Hematopoietic multipotent progenitor cell (in vitro differentiated cells): ENCODE measurements at regions not wholly inside any gene's neighbourhood (a gene's known extent, or its start where the extent isn't known, plus 50 kb on each side); places are given as distances from the start of the nearest gene placed in this dataset.

ENCODE experiments used
- DNase-seq, 3 donors: peaks; one replicate each; pipeline ENCODE4 v3.0.0-alpha.2; 2011 to 2015; ENCODE audit warnings: low read depth in 2 of 3, low spot score in 2 of 3

DNA sequence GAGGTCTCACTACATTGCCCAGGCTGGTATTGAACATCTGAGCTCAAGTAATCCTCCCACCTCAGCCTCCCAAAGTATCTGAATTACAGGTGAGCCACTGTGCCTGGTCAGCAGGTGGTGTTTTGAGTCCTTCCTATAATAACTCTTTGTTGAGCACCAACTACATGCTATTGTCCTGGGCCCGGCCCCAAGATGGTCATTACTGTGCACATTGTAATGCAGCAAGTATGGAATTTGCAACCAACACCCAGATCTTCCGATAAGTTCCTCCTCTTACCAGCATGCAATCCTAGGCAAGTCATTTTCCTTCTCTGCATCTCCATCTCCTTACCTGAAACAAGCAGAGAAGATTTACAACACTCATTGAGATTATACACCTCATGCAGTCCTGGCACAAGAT is 510.3 kb upstream of the KLF4 start:
- DNase-seq, result no peak

DNA sequence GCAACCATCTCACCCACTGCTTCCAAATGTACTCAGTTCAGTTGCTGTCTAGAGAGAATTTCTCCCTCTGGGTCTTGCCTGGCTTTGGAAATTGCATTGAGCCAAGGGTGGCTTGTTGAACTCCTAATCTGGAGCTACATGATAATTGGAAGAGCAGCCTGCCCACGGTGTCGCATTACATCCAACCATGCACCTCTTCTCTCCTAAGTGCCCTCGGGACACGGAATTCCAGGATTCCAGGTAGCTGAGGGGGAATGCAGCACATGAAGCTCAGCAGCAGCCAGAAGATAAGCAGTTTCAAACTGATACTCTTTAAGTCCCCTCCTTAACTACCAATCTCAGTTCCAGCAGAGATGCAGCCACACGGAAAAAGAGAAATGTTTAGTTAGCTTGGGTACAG is 509.4 kb upstream of the KLF4 start:
- no peak for DNase-seq

DNA sequence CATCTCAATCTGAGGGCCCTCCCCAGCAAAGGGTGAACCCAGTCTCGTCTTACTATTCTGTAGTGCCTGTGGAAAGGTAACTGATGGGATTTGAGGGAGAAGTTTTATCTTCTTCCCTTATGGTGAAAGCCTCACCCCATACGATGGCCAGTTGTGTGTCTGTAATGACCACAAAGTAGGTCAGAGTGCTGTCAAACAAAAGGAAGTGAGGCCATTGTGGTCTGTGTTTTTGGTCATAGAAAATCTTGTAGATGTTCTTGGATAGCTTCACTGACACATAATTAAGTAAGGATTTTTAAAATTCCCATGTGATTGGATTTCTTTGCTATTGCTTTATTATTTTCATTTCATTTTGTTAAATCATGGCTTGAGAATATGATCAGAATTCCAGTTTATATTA is 505.1 kb upstream of the KLF4 start:
- DNase-seq, result no peak

DNA sequence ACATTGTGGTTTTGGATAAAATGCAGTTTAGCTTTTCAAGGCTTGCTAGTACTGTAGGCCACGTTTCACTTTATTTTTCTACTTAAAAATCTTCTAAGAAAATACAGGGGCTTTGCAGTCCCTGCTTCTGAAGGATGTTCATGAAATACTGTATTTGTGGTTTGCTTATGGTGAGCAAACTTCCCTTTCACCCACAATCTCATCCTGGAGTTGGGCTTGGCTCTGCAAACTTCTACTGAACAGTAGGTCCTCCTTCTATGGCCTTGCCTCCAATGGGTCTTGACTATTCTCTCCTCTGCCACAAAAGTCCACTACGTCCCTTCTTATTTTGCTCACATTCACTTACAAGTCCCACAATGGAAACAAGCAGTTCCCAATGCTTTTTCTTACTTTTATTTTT is 502.7 kb upstream of the KLF4 start:
- peak in 1 of 3 donors; percentile 20 for DNase-seq

DNA sequence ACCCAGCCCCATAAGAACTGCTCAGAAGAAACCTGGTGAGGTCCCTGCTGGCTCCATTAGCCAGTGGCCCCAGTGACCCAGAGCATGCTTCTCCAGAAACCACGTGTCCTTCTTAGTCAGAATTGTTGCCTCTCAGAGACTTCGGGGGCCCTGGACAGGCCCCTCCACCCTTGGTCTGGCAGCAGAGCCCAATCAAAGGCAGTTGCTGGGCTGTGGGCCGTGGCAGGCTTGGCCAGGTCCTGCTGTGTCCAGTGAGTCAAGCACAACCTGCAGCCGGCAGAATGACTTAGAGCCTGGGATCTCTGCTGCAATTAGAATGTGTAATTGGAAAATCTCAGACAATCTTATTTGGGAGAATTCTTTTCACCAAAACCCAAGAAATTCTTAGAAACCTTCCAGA is 502.0 kb upstream of the KLF4 start:
- DNase-seq, result no peak

DNA sequence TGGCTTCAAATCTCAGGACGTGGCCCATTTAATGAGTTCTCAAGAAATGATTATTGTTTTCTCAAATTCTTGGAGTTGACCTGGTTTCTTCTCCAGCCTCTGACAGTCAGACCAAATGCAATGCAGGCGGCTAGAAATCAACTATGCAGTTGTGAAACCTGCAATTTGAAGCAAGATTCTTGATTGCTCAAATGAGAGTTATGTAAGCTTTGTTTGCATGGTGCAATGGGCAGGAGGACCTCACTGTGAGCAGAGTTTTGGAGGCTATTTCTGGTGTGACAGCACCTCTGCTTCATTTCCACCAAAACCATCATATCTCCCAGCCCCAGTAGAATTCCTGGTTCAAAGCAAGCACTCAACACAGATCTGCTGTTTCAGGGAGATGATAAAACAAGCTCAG is 500.0 kb upstream of the KLF4 start:
- DNase-seq, result no peak

DNA sequence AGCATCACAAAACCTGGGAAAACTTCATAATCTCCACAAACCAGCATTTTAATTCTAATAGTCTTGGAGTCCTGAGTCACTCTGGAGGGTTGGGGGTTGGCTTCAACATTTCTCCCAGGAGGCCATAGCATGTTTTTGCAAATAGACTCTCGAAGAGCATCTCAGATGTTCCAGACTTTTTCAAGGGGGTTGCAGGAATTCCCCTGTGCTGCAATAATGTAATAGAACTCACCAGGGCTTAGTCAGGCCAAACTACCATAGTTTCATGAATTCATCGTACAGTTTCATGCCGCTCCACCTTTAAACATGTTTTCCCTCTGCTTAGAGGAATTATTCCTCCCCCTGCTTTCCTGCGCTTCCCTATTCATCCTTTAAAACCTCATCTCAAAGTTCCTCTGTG is 499.5 kb upstream of the KLF4 start:
- DNase-seq, result no peak

DNA sequence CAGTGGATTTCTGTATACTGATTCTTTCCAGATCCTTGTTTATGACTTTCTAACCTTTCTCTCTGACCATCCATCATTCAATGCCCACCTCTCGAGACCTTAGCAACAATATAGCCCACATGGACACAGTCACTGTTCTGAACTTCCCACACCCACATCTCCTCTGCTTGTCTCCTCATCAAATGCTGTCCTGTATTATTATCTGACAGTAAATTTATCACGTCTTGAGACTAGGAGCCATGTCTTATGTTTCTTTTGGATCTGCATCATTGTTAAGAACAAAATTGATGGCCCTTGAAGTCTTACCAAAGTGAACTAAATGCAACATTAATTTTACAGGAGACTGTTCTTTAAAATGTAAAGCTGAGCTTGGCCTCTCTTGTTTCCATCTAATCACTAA is 495.4 kb upstream of the KLF4 start:
- DNase-seq, result no peak

DNA sequence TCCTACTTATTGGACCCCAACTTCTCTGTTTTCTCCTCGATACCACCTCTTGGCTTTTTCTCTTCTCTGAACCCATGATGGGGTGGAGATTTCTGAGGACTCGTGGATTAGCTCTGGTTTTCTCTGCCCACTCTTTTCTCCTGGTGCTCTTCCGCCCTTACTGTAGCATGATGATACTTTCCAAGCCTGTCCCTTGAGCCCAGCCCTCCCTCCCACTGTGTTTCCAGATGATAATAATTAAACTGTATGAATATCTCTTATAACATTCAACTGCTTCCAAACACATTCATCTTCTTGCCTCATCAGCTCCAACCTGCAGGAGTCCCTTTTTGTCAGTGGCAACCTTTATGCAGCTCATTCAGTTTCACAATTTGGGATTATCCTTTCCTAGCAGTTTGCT is 494.2 kb upstream of the KLF4 start:
- DNase-seq, result no peak

DNA sequence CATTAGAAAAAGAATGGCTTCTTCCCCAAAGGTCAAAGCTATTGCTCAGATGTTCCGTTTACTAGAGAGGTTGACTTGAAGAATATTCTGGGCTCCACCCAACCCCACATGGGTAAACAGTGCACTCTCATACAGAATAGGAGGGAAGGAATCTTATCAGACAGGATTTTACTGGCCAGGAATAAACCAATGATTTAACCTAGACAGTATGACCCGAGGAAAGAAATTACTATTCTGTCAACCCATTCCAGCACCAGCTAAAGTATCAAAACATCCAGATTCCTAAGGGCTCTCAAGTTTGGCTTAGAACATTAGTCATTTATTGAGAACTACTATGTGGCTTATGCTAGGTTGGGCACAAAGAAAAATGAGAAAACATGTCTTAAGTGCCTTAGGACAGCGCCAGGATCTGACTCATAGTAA is 493.6 kb upstream of the KLF4 start:
- DNase-seq, result no peak

DNA sequence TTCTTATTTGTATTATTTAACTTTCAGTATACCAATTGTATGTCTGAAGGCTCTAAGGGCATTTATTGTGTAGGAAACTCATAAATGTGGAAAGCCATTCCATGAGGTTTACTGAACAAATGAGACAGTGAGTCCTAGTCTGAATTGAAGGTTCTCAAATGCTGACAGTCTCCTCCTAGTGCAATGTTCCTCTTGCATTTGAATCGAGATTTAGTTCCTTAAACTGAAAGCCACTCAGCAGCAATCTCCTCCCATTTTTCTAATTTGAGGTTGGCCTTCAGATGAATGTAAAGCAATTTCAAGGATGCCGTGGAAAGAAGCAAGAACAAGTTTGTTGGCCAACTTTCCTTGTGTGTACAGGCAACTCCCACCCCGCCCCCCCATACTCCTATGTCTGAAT is 493.2 kb upstream of the KLF4 start:
- DNase-seq, result peak in 1 of 3 donors; percentile 20

DNA sequence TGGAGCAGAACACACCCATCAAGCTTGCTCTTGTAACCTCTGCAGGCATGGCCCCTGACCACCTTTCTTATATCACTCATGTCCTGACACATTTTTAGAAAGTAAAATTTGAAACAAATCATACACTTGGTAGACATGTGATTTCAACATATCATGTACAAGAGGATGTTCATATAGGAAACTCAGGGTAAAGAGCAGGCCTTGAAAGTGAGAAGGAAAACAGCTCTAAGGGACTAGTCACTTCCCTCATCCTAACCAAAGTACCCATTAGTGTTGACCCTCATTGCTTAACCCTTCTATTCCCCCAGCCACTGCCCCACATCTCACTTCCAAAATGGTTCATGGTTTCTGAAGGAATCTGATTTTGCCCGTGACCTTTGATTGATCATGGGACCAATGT is 492.4 kb upstream of the KLF4 start:
- no peak for DNase-seq

DNA sequence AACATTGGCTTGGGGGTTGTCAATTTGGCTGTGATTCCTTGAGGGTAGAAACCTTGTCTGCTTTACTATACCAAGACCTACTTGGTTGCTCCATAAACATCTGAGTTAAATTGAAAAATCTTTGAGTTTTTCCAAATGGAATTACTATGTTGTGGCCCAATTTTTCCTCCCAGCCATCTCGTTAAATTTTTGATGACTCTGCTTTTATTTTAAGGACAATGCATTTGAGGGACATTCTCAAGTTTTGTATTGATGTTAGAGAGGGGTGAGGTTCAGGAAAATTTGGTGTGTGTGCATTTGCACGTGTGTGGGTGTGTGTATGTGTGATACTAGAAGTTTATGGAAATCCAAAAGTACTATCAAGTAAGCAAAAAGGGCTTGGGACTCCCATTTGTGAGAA is 491.4 kb upstream of the KLF4 start:
- no peak for DNase-seq

DNA sequence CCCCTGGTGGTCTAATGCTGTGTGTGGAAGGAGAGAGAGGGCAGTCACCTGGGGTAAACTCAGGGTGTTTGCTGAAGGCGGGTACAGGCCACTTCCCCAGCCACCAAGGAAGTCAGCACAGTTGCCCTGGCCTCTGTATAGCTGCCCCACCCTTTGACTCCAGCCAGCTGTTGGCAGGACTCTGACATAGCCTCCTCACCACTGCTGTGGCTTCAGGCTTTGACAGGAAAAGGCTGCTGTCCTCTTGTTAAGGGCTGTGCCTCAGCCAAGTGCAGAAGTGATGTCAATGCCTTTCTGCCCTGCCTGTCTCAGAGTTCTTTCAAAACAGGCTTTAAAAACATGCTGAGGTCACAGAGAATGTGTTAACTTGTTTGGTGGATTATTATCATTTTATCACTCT is 487.2 kb upstream of the KLF4 start:
- peak in 1 of 3 donors; percentile 0 for DNase-seq

DNA sequence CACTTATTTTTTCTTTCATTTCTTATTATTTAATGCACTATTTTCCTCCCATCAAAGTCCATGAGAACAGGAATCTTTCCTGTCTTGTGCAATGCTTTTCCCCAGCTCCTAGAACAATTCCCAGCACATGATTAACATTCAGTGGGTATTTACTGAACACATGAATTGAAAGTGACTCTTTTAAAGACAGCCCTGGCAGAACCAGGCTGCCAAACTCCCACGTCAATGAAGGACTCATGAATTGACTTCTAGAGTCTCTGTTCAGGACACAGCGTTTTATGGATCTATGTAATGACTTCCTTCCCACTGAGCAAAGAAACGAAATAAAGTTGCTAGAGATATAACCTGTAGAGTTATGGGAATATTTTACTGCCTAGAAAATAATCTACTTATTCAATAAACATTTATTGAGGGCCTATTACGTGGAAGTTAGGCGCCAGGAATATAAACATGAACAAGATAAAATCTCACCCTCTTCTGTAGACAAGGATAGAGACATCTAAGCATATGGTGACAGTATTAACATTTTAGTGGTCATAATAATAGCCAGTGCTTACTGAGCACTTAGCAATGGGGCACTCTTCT is 485.9 kb upstream of the KLF4 start:
- no peak for DNase-seq

DNA sequence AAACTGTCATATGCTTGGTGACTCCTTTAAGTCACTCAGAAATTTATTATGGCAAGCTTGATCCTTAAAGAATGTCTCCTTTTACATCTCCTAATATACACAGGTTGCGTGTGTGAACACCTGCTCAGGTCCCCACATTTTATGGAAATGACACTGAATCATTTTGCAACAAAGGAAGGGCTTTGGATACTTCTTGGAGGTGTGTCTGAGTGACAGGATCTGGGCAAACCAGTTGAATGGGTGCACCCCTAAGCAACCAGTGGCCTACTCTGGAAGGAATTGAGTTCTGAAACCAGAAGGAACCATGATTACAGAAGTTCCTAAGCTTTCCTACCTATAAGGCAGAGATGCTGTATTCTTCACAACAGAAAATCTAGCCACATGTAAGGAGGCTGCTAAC is 483.9 kb upstream of the KLF4 start:
- DNase-seq, result no peak

DNA sequence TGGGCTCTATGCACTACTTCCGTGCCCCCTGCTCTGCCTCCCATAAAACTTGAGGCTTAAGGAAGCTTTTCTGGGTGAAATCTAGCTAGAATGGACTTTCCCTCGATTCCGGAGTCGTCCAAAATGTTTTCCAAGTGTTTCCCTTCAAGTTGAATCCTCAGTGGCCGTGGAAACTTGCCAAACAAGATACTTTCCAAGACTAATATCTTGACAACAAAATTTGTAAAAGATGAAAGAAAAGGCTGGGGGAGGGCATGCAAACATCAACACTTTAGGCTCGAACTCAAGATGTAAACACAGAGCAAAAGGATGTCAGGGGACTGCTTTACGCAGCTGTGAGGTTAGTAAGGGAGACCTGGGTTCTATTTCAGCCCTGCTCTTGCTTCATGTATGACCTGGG is 482.8 kb upstream of the KLF4 start:
- no peak for DNase-seq

DNA sequence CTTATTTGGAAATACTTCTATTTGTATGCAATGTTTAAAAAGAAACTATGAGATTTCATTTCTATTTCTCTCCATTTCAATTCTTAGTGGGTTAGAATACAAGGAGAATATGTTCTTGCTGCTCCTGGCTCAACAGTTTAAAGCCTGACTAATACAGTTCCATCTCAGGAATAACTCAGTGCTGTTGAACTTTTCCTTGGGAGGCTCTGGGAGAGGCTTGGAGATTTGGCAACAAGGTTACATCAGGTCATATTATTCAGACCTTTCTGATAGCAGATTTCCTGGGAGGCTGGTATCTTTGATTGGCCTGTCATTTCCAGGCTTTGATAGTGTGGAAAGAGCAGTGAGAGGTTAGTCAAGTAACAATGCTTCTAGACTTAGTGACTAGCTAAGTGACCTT is 481.7 kb upstream of the KLF4 start:
- DNase-seq, result no peak

DNA sequence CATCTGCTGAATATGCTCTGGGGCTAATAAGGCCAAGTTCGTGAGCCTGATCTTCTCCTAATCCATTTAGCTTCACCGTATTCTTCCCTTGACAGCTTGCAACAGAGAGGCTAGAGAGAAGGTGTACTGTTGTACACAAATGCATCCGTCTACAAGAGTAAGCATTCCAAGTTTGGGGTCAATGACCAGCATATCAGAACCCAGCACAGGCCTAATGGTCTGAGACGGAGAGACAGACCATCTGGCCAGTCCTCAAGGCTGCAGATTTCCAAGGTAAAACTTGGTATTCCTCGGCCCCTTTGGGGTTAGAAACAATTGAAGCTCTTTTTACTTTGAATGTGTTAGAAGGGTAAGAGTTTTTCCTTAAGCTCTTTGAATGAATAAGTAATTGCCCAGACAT is 481.2 kb upstream of the KLF4 start:
- no peak for DNase-seq

DNA sequence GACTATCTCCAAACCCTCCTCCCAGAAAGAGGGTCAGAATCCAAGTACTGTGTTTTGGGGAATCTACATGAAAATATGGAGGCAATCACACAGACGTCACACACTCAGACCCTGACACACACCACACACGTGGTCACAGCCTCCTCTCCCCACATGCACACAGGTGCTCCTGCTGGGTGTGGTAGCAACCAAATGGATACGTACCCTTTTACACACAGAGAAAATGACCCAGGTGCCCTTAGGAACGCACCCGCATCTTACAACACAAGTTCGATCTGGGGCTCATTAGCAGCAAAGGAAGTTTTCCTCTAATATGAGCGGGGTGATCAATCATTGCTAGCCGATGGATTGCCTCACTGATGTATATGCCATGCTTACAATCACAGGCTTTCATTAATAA is 480.2 kb upstream of the KLF4 start:
- no peak for DNase-seq

DNA sequence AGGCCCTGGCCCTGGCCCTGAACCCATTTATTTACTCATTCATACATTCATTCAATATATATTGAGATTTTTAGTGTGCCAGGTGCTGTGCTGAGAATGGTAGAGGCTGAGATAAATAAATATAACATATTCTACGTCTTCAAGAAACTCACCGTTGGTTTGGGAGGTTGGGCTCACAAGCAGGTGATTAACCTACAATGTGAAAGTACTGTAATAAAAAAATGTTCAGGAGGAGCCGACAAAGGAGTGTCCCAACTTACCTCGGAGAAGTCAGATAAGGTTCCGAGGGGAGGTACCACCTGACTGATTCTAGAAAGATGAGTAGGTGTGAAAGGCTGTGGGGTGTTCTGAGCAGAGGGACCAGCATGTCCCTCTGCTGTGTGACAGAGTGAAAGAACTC is 479.6 kb upstream of the KLF4 start:
- DNase-seq, result no peak

DNA sequence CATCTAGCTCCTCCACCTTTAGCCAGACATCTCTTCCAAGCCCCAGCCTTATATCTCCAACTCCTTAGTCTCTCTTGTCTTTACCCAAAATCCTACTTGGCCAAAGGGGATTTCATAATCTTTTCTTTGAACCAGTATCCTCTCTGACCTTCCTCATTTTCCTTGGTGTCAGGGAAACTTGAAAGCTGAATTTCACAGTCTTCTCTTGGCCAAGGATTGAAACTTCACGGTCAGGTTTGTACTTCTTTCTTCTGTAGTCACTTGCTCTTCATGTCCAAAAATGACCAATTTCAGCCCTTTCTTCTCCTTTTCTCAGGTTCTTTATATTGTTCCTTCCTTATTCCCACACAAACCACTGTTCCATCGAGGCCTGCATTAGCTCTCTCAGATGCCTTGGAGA is 473.7 kb upstream of the KLF4 start:
- no peak for DNase-seq

DNA sequence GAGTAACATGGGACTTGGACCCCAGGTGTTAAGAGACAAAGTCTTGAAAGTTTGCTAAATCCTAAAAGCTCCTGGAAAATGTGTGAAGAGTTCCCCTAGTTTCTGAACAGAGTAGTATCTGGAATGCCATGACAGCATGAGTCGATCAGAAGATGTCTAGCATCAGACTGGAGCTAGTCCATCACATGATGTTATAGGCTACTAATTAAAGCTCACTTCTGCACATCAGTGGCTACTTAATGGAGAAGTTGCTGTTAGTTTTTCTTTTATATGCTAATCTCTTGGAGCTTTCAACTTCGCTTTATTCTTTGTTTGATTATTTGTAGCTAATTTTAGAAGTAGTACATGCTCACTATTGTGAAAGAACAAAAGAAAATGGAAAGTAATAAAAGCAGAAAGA is 471.3 kb upstream of the KLF4 start:
- DNase-seq, result no peak

DNA sequence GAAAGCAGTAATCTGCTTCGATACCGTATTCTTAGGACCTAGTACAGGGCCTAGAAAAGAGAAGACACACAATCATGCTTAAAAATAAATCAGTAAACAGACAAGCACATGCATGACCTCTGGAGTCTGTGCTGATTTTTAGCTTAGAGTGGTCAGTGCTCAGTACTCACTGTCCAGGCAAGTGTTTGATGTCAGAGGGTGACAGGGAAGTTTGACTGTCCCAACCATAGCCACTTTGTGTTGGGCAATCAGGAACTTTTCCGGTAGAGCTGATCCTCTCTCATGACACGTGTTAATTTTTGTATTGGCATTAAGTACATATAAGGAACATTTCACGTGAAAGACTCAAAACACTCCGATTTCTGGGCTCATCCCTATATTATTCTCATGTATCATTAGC is 464.7 kb upstream of the KLF4 start:
- no peak for DNase-seq
